Endothelial cell of umbilical vein (primary cell): ENCODE measurements at regions not wholly inside any gene's neighbourhood (a gene's known extent, or its start where the extent isn't known, plus 50 kb on each side); places are given as distances from the start of the nearest gene placed in this dataset.

ENCODE experiments used
- BruUV-seq: library from RNA; stranded (reverse); fragments of 400-500 nt; replicated peaks from 2 replicates; lab custom pipeline; 2021; lab: Mats Ljungman, UMichigan
- CTCF ChIA-PET: fragments of 300-600, 350-600 bp; sonication (Branson Sonifier 250); formaldehyde crosslinking; loops from one replicate; lab custom pipeline; 2021; ENCODE audit warnings: antibody characterized with exemption, inconsistent platforms; lab: Charles Lee
- POLR2A ChIA-PET: fragments of 300-600, 350-600 bp; sonication (Branson Sonifier 250); formaldehyde crosslinking; loops from one replicate; lab custom pipeline; 2021; ENCODE audit warnings: antibody characterized with exemption, inconsistent platforms; lab: Charles Lee
- DNase-seq: peaks from one replicate; pipeline ENCODE4 v3.0.0-alpha.2; 2011; ENCODE audit warnings: low read depth, low spot score
- FAIRE-seq: peaks from 2 replicates; lab custom pipeline; 2011; peaks lifted over from hg19 to GRCh38; lab: Jason Lieb, UNC
- H2AFZ ChIP-seq: 2 replicates; pipeline ENCODE4 v1.6.0; 2012; ENCODE audit warnings: low read depth, low read length, control low read depth, inconsistent platforms
- H3K27ac ChIP-seq: 2 replicates; pipeline ENCODE4 v1.5.1; 2011; ENCODE audit warnings: low read depth, mild to moderate bottlenecking, control low read depth, low read length, moderate library complexity; ENCODE audit not compliant: insufficient read depth
- H3K27me3 ChIP-seq, 2 experiments: 2 replicates each; pipeline versions ENCODE4 v1.6.0 to v1.6.1; 2011; ENCODE audit warnings: low read length in 2 of 2, mixed read lengths in 1 of 2; ENCODE audit not compliant: control insufficient read depth in 2 of 2, insufficient read depth in 2 of 2
- H3K36me3 ChIP-seq, 2 experiments: 2 replicates in 1 of 2; 3 replicates in 1 of 2; pipeline ENCODE4 v1.5.1; 2011; ENCODE audit warnings: low read length in 2 of 2, mild to moderate bottlenecking in 1 of 2, moderate library complexity in 1 of 2; ENCODE audit not compliant: control insufficient read depth in 2 of 2, insufficient read depth in 2 of 2; ENCODE audit errors: extremely low read depth in 1 of 2
- H3K4me1 ChIP-seq: 3 replicates; pipeline ENCODE4 v1.5.1; 2011; ENCODE audit warnings: mild to moderate bottlenecking, low read length; ENCODE audit not compliant: control insufficient read depth, insufficient read depth; ENCODE audit errors: extremely low read depth
- H3K4me2 ChIP-seq: 2 replicates; pipeline ENCODE4 v1.6.1; 2011; ENCODE audit warnings: low read length, control low read depth, mixed read lengths; ENCODE audit not compliant: insufficient read depth
- H3K4me3 ChIP-seq, 3 experiments: fragments of 200-600 bp in 1 of 3; sonication (generic), shearing (Covaris generic) in 1 of 3; replicated peaks in 1 of 3; 2 replicates each; pipeline ENCODE4 v1.5.1; 2011 to 2016; ENCODE audit warnings: control low read depth in 3 of 3, low read length in 3 of 3, mild to moderate bottlenecking in 2 of 3, inconsistent platforms in 1 of 3, low read depth in 1 of 3, moderate library complexity in 1 of 3; ENCODE audit not compliant: insufficient read depth in 1 of 3
- H3K79me2 ChIP-seq: 2 replicates; pipeline ENCODE4 v1.6.0; 2012; ENCODE audit warnings: low read length, inconsistent platforms; ENCODE audit not compliant: control insufficient read depth, insufficient read depth
- H3K9ac ChIP-seq: replicated peaks from 2 replicates; pipeline ENCODE3; 2011; ENCODE audit warnings: low read length, control low read depth; ENCODE audit not compliant: insufficient read depth; ENCODE audit errors: extremely low read depth
- H3K9me1 ChIP-seq: replicated peaks from 3 replicates; pipeline ENCODE4 v1.6.0; 2011; ENCODE audit warnings: mild to moderate bottlenecking, low read length; ENCODE audit not compliant: control insufficient read depth, insufficient read depth; ENCODE audit errors: extremely low read depth
- H3K9me3 ChIP-seq: replicated peaks from 2 replicates; pipeline ENCODE4 v1.5.1; 2012; ENCODE audit warnings: low read length, inconsistent platforms; ENCODE audit not compliant: control insufficient read depth, insufficient read depth
- H4K20me1 ChIP-seq: replicated peaks from 2 replicates; pipeline ENCODE3; 2011; ENCODE audit warnings: mild to moderate bottlenecking, low read length; ENCODE audit not compliant: control insufficient read depth, insufficient read depth; ENCODE audit errors: extremely low read depth
- EZH2 ChIP-seq: IDR thresholded peaks from 2 replicates; pipeline ENCODE4 v1.6.1; 2012; ENCODE audit warnings: borderline replicate concordance, low read depth, mild to moderate bottlenecking, moderate library complexity, low read length, inconsistent platforms; ENCODE audit not compliant: severe bottlenecking
- FOS ChIP-seq: IDR thresholded peaks from 2 replicates; pipeline ENCODE4 v1.6.1; 2011; ENCODE audit warnings: mild to moderate bottlenecking, low read length, moderate library complexity, borderline replicate concordance; ENCODE audit not compliant: insufficient read depth
- GATA2 ChIP-seq: IDR thresholded peaks from 2 replicates; pipeline ENCODE4 v1.7.0; 2011; ENCODE audit warnings: low read depth, mild to moderate bottlenecking, moderate library complexity, mixed read lengths, low read length; ENCODE audit not compliant: insufficient read length, insufficient read depth
- JUN ChIP-seq: IDR thresholded peaks from 2 replicates; pipeline ENCODE4 v1.6.1; 2011; ENCODE audit warnings: borderline replicate concordance, low read depth; ENCODE audit not compliant: insufficient read length, insufficient read depth
- MYC ChIP-seq: IDR thresholded peaks from one replicate; pipeline ENCODE4 v1.6.1; 2011; ENCODE audit warnings: mild to moderate bottlenecking, low read depth, low read length
- POLR2A ChIP-seq: IDR thresholded peaks from 2 replicates; pipeline ENCODE4 v1.6.1; 2012; ENCODE audit warnings: low read depth, mild to moderate bottlenecking, control low read depth, low read length
- POLR2AphosphoS5 ChIP-seq: IDR thresholded peaks from 2 replicates; pipeline ENCODE4 v1.6.1; 2012; ENCODE audit warnings: low read depth, mild to moderate bottlenecking, control low read depth, low read length, moderate library complexity; ENCODE audit not compliant: insufficient read depth
- dilution Hi-C: fragments of 300-500 bp; cut with MboI; formaldehyde crosslinking; loops from one replicate; pipeline ENCODE4 v1.15.0; 2019; ENCODE audit warnings: low sequenced_read_pairs; ENCODE audit not compliant: extremely low pct_ligation_motif_present
- intact Hi-C: fragments of 100-400 bp; cut with micrococcal nuclease; formaldehyde crosslinking; loops from one replicate; pipeline ENCODE4 v1.10.0; 2022
- TF ChIP-seq, protein P1 (sequence below), 2 donors: IDR thresholded peaks; 1 replicate in 1 of 2; 2 replicates in 1 of 2; pipeline ENCODE4 v1.5.1; 2011; ENCODE audit warnings: low read length in 2 of 2, mild to moderate bottlenecking in 2 of 2, moderate library complexity in 2 of 2, control low read depth in 1 of 2, inconsistent platforms in 1 of 2, low read depth in 1 of 2; ENCODE audit not compliant: insufficient read depth in 1 of 2; ENCODE audit errors: extremely low read depth in 1 of 2
- TF ChIP-seq, protein P2 (sequence below): IDR thresholded peaks from 2 replicates; pipeline ENCODE4 v1.6.1; 2011; ENCODE audit not compliant: insufficient read depth, insufficient read length

DNA sequence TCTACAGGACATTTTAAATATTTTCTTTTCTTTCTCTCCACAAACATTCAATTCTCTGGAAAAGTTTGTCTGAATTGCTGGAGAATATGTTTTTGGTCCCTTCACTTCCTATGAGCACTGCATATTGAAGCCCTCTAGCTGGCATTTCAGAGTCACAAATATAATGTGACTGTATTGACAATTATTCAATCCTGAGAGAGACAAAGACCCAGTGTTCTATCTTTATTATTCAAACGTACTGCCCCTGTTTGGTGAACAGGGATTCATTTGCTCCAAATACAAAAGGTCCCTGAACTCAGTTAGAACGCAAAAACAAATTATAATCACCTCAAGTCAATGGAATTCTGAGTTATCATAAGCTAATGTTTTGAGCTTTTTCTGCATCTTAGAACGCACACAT lies 173.1 kb upstream of the CDIN1 start:
- Histone ChIP-seq H4K20me1 (no peaks in the 10 kb centered on the region), H3K9me3 (no peaks in the 10 kb centered on the region), H3K27me3 (no peaks in the 10 kb centered on the region), H3K9ac (no peak overlapping the region), H3K4me2 (no peak overlapping the region), H3K4me3 (no peak overlapping the region), H3K36me3 (no peaks in the 10 kb centered on the region), H3K79me2 (no peaks in the 10 kb centered on the region), H2AFZ (no peak overlapping the region), H3K9me1 (no peaks in the 10 kb centered on the region), H3K27ac (no peak overlapping the region), H3K4me1 (peaks cover 7% of the 10 kb centered on the region)
- no peak for TF ChIP-seq MYC
- TF ChIP-seq POLR2A, result no peak
- no peak for TF ChIP-seq FOS
- TF ChIP-seq, protein P1, sequence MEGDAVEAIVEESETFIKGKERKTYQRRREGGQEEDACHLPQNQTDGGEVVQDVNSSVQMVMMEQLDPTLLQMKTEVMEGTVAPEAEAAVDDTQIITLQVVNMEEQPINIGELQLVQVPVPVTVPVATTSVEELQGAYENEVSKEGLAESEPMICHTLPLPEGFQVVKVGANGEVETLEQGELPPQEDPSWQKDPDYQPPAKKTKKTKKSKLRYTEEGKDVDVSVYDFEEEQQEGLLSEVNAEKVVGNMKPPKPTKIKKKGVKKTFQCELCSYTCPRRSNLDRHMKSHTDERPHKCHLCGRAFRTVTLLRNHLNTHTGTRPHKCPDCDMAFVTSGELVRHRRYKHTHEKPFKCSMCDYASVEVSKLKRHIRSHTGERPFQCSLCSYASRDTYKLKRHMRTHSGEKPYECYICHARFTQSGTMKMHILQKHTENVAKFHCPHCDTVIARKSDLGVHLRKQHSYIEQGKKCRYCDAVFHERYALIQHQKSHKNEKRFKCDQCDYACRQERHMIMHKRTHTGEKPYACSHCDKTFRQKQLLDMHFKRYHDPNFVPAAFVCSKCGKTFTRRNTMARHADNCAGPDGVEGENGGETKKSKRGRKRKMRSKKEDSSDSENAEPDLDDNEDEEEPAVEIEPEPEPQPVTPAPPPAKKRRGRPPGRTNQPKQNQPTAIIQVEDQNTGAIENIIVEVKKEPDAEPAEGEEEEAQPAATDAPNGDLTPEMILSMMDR (IDR thresholded peaks at IDR 0.05; ENCODE audit: extremely low read depth in 1 of 2, insufficient read depth in 1 of 2, low read depth in 1 of 2, low read length in 2 of 2), result no peak
- TF ChIP-seq EZH2, result no peak
- TF ChIP-seq JUN, result no peak
- TF ChIP-seq POLR2AphosphoS5, result no peak
- TF ChIP-seq GATA2, result no peak
- TF ChIP-seq, protein P2, sequence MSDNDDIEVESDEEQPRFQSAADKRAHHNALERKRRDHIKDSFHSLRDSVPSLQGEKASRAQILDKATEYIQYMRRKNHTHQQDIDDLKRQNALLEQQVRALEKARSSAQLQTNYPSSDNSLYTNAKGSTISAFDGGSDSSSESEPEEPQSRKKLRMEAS, result no peak
- CTCF ChIA-PET, result interaction anchor here (1.3 to 1.8 kb wide), 2 partner anchors 9 to 10 kb away, joined by 3 to 7 read pairs; no protein-coding TSS in a partner anchor
- DNase-seq, result no peak
- dilution Hi-C loops, result no loop called here
- intact Hi-C loops, result no loop called here
- no TSS peak for BruUV-seq
- POLR2A ChIA-PET, result no interaction called here
- no peak for FAIRE-seq
